Esophagus muscularis mucosa (tissue), 3 donors: ENCODE measurements at regions not wholly inside any gene's neighbourhood (a gene's known extent, or its start where the extent isn't known, plus 50 kb on each side); places are given as distances from the start of the nearest gene placed in this dataset.

Experiments used
- EP300 ChIP-seq: sonication (generic); formaldehyde crosslinking; IDR thresholded peaks from one replicate; pipeline ENCODE4 v1.6.1; 2017; ENCODE audit warnings: antibody characterized with exemption
- TF ChIP-seq, protein P1 (sequence below), 3 experiments: fragments of 200-600 bp in 2 of 3; fragments of 450-650 bp in 1 of 3; sonication (generic) in 2 of 3; IDR thresholded peaks; one replicate each; pipeline ENCODE4 v1.5.1; 2017 to 2019; ENCODE audit warnings: antibody characterized with exemption in 3 of 3, mild to moderate bottlenecking in 2 of 3, moderate library complexity in 1 of 3

DNA sequence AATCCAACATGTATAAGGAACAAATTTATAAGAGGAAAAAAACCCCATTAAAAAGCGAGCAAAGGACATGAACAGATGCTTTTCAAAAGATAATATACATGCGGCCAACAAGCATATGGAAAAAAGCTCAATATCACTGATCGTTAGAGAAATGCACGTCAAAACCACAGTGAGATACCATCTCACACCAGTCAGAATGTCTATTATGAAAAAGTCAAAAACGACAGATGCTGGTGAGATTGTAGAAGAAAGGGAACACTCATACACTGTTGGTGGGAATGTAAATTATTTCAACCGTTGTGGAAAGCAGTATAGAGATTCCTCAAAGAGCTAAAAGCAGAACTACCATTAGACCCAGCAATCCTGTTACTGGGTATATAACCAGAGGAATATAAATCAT is 465.4 kb downstream of the TMA16 start:
- no peak for TF ChIP-seq EP300
- TF ChIP-seq, protein P1, sequence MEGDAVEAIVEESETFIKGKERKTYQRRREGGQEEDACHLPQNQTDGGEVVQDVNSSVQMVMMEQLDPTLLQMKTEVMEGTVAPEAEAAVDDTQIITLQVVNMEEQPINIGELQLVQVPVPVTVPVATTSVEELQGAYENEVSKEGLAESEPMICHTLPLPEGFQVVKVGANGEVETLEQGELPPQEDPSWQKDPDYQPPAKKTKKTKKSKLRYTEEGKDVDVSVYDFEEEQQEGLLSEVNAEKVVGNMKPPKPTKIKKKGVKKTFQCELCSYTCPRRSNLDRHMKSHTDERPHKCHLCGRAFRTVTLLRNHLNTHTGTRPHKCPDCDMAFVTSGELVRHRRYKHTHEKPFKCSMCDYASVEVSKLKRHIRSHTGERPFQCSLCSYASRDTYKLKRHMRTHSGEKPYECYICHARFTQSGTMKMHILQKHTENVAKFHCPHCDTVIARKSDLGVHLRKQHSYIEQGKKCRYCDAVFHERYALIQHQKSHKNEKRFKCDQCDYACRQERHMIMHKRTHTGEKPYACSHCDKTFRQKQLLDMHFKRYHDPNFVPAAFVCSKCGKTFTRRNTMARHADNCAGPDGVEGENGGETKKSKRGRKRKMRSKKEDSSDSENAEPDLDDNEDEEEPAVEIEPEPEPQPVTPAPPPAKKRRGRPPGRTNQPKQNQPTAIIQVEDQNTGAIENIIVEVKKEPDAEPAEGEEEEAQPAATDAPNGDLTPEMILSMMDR (IDR thresholded peaks at IDR 0.05): no peak
